GM19351 (cell line): ENCODE measurements at regions not wholly inside any gene's neighbourhood (a gene's known extent, or its start where the extent isn't known, plus 50 kb on each side); places are given as distances from the start of the nearest gene placed in this dataset.
A peak's percentile ranks its signal among the peaks of the same experiment; 100 is the strongest.

ENCODE experiments used
- ATAC-seq: cut with Tn5 transposase; IDR thresholded peaks from one replicate; pipeline ENCODE4 v1.9.1; 2021; ENCODE audit warnings: mild to moderate bottlenecking, moderate library complexity; ENCODE audit not compliant: unreplicated experiment

DNA sequence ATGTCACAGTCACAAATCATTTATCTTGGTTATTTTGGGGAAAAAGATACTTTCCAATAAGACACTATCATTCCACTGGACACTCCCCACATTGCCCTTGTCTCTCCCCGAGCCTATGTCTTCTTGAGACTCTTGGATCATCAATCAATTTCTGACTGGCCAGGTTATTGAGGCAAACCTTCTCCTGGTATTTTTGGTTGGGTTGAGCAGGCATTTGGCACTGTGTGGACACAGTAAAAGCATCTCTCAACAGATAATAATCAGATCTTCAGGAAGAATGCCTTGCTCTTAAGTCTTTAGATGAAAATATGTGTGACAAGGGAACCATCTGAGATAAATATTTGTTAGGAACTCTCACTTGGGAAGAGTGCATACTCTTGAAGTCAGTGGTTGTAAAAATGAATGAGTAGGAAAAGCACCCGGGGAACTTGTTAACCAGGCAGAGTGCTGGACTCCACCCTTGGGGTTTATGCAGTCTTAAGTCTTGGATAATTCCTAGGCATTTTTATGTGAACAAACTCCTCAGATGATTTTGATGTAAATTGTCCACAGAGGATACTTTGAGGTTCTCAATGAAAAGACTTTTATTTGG is 223.8 kb upstream of the CLINT1 start:
- ATAC-seq, result no peak

- ATAC-seq, result no peak
Observed at GRCh38 chr5:158080112-158080511, 221.2 kb upstream of the CLINT1 start.

DNA sequence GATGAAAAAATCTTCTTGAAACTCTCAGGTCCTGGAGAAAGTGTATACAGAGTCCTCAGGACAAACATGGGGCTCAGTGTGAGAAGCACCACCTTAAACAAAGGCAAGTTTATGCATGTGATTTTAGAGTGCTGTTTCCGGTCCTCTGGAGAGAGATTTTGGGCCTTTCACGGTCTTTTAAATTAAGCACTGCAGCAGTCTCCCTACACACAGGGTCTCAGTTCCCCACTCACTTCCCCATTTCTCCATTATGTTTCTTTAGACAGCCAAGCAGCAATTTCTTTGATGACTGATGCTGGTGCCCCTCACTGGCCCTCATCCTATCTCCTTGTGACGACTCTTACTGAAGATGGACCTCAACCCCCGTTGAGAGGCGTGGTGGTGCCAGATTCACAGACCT is 220.2 kb upstream of the CLINT1 start:
- ATAC-seq, result no peak

DNA sequence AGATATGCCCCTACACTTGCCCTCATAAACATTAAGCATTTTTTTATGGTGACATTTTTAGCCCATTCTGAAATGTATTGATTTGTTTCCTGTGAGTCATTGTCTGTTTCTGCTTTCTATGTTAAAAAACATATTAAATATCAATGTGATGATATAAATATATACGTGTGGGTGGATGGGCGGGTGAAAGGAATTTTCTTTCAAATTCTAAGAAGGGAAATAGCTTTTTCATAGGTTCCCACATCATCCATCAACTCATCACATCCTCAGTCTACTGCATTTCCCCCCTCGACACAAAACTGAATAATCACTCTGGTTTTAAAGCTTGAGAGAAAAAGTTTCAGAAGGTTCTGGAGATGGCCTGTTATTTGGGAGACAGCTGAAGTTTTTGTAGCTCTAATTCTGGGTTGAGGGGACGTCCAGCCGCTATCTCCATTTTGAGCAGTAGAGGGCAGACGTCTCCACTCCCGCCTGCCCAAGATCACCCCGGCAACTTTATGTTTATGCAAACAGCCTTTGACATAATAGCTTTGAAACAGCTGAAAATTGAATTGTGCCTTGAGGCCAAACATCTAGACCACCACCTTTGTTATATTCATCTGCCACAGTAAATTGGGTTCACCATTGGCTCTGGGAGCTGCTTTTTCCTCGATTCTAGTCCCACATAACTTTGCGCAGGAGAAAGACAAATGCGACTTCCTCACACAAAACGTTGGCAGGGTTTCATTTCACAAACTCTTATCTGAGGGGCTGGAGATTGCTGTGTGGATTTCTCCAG is 216.2 kb upstream of the CLINT1 start:
- peak; percentile 89 for ATAC-seq

DNA sequence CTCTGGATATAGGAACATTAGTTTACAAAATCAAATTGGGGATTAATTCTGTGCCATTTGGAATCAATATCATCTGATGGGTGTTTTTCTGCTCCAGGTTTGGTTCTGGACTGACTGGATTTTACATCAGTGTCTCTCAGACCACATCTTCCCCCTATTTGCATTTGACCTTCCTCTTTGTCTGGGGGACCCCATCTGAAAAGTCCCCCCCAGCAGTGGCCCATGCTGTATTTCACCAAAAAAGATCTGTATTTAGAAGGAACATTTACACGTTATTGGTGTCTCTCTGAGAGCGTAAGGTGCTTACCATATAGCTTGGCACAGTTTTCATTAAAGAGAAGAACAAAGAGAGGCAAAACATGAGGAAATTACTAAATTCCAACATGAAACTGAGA is 215.6 kb upstream of the CLINT1 start:
- ATAC-seq, result no peak

GRCh38 chr5:158070859-158071258 is 211.9 kb upstream of the CLINT1 start:
- ATAC-seq, result no peak

DNA sequence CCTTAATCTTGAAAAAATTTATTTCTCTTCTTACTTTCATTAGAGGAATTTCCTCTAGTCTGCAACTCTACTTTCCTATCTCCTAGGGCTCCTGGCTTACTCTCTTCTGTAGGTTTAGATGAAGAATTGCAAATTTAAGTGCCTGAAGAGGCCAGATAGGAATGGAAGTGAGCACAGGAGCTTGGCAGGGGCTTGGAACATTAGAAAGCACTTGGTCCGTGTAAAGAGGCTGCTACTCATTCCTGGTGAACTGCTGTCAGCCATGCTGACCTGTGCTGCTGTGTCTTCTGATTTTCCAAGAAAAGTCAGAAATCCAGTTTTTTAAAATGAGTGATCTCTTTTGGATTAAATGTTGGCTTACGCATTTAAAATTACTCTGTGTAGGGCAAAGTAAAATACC is 210.9 kb upstream of the CLINT1 start:
- no peak for ATAC-seq

- no peak for ATAC-seq
Observed at GRCh38 chr5:158068964-158069363, 210.0 kb upstream of the CLINT1 start.

GRCh38 chr5:158066076-158066475 is 207.1 kb upstream of the CLINT1 start:
- ATAC-seq, result no peak

- ATAC-seq, result no peak
Observed at GRCh38 chr5:158064334-158065123, 205.6 kb upstream of the CLINT1 start.

GRCh38 chr5:158063052-158063451 is 204.1 kb upstream of the CLINT1 start:
- no peak for ATAC-seq

GRCh38 chr5:158061451-158061850 is 202.5 kb upstream of the CLINT1 start:
- no peak for ATAC-seq

- no peak for ATAC-seq
Observed at GRCh38 chr5:158060212-158060611, 201.3 kb upstream of the CLINT1 start.

DNA sequence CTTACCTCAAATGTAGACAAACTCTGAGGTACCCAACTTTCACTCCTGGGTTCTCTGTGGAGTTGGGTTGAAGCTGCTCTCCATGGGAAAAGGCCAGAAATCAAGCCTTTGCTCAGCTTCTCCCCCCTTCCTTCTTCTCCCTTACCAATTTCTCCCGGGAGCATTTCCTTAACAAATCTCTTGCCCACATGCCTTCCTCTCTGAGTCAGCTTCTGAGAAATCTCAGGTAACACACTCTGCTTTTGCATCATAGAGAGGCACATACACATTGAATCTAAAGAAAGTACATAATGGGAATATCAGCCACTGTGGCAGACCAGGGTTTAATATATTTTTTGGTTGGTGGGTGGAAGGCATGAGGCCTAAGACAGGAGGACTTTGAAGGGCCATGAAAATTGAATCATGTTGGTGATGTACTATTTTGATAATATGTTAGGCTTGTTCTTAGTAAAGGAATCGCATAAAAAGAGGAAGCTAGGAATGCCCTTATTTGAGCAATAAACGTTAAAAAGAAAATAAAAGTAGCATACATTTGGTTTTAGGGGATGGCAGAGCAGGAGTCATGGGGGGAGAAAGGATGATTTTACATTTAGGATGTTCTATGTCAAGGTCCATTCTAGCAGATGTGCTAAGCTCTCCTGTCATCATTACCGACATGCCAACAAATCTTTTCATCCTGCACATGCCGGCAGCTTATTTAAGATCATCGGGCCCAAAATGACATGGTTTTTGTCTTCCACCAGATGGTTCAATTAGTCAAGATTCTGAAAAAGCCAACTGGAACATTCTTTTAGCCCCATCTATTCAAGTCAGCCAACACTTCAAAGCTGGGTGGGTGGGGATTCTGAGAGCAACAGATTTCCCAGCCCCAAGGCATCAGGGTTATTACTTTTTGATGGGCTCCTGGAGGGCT is 199.5 kb upstream of the CLINT1 start:
- ATAC-seq, result no peak

- ATAC-seq, result no peak
Observed at GRCh38 chr5:158056130-158056825, 197.3 kb upstream of the CLINT1 start.

DNA sequence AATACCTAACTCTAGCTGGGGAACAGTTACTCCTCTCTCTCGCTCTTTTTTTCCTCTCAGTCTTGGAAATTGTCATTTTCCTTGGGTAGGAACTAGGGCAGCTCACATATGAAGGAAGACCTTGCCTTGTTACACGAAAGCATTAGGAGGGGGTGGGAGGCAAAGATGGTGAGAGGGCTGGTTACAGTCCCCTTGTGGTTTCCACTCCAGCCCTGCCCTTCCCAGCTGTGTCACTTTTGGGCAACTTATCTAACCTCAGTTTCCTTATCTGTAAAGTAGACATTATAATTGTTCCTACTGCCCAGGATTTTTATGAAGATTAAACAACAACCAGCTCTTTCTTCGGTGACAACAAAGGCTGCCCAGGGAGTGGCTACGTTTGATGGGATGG is 196.2 kb upstream of the CLINT1 start:
- no peak for ATAC-seq

- ATAC-seq, result no peak
Observed at GRCh38 chr5:158054223-158055110, 195.5 kb upstream of the CLINT1 start.

DNA sequence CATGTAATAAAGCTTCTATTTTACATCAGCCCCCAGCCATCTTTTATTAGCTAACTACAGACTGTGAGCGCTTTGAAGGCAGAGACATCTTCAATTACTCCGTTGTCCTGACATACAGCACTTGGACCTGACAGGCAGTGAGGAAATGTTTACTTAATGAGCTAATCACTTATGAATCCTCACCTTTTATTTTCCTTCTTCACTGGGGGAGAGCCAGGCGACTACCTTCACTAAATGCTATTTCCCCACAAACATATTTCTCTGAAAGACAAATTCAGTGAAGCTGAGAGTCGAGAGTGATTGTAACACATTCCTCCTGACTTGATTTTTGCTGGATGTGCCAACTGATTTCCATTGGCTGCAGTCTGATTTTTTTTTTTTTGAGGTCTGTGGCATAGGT is 192.1 kb upstream of the CLINT1 start:
- ATAC-seq, result no peak

GRCh38 chr5:158050421-158050820 is 191.5 kb upstream of the CLINT1 start:
- no peak for ATAC-seq
